Activated CD4-positive, alpha-beta T cell treated with anti-CD3 and anti-CD28 coated beads, Interleukin-2, amount 10 ng/mL, durations not matched to agents 24 days and 14 days (primary cell): ENCODE measurements at regions not wholly inside any gene's neighbourhood (a gene's known extent, or its start where the extent isn't known, plus 50 kb on each side); places are given as distances from the start of the nearest gene placed in this dataset.

Source experiments
- DNase-seq: peaks from one replicate; pipeline ENCODE4 v3.0.0; 2022
- H3K27ac Mint-ChIP-seq: one replicate; pipeline ENCODE4 v1.8.0; 2022; ENCODE audit warnings: mild to moderate bottlenecking, mixed read lengths
- H3K27me3 Mint-ChIP-seq: one replicate; pipeline ENCODE4 v1.8.0; 2022; ENCODE audit warnings: mixed read lengths
- H3K36me3 Mint-ChIP-seq: one replicate; pipeline ENCODE4 v1.8.0; 2022; ENCODE audit warnings: low read depth, mild to moderate bottlenecking, mixed read lengths
- H3K4me1 Mint-ChIP-seq: one replicate; pipeline ENCODE4 v1.8.0; 2021; ENCODE audit warnings: mixed read lengths
- H3K4me3 Mint-ChIP-seq: one replicate; pipeline ENCODE4 v1.8.0; 2022; ENCODE audit warnings: mild to moderate bottlenecking, moderate library complexity, mixed read lengths
- H3K9me3 Mint-ChIP-seq: one replicate; pipeline ENCODE4 v1.8.0; 2021; ENCODE audit warnings: mixed read lengths
- intact Hi-C: fragments of 100-400 bp; cut with micrococcal nuclease; formaldehyde crosslinking; loops from one replicate; pipeline ENCODE4 v1.15.1; 2023

DNA sequence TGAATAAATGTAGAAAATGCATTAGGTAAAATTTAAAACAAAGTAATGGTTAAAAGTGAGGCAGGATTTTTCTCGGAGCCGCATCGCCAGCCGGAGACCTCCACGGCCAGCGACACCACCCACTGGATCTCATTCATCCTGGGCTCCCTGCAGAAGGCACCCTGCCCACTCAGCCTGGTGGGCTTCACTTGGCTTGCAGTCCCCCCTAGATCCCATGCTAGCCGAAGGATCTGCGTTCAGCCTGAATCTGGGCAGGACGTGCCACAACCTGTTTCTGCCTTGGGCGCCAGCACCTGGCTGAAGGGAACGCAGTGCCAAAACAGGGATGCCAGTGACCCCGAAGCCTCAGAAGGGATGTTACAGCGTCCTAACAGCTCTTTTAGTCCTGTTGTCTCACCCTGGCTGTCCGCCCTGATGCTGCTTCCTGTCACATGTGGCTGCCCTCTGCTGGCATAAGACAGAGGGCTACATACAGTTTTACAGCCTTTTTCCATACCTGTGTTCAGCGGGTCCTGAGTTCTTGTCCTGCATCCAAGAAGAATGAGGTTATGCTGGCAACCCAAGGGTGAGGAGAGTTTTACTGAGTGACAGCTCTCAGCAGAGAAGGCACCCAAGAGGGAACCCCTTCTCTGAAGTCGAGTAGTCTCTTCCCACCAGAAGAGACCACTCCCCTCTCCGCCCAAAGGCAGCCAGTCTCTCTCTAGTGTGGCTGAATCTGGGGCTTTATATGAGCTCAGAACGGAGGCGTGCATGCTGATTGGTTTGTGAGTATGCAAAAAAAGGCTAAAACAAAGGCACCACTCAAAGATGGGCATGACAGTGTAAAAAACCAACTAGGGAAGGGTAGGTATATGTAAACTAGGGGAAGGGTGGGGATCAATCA lies 173.1 kb upstream of the GYPC start:
- no peaks in the 10 kb centered on the region for H3K9me3 Mint-ChIP-seq
- no peak overlapping the region for H3K4me3 Mint-ChIP-seq
- DNase-seq, result no peak
- H3K36me3 Mint-ChIP-seq, result no peaks in the 10 kb centered on the region
- peaks cover 2% of the 10 kb centered on the region for H3K27me3 Mint-ChIP-seq
- intact Hi-C loops, result no loop called here
- H3K4me1 Mint-ChIP-seq, result no peaks in the 10 kb centered on the region
- no peak overlapping the region for H3K27ac Mint-ChIP-seq

GRCh38 chr2:126494593-126494992 lies 161.4 kb upstream of the GYPC start:
- Mint-ChIP-seq H3K4me3 (no peak overlapping the region), H3K4me1 (no peaks in the 10 kb centered on the region), H3K36me3 (no peaks in the 10 kb centered on the region), H3K27me3 (peaks cover 5% of the 10 kb centered on the region), H3K27ac (no peak overlapping the region), H3K9me3 (no peaks in the 10 kb centered on the region)
- DNase-seq, result peak; percentile 1
- intact Hi-C loops, result no loop called here

- Mint-ChIP-seq H3K9me3 (no peaks in the 10 kb centered on the region), H3K27ac (no peak overlapping the region), H3K4me3 (no peak overlapping the region), H3K36me3 (no peaks in the 10 kb centered on the region), H3K27me3 (peaks cover 5% of the 10 kb centered on the region), H3K4me1 (no peaks in the 10 kb centered on the region)
- intact Hi-C loops, result no loop called here
- DNase-seq, result peak; percentile 33
These were observed 160.8 kb upstream of the GYPC start for GRCh38 chr2:126495189-126495588.

DNA sequence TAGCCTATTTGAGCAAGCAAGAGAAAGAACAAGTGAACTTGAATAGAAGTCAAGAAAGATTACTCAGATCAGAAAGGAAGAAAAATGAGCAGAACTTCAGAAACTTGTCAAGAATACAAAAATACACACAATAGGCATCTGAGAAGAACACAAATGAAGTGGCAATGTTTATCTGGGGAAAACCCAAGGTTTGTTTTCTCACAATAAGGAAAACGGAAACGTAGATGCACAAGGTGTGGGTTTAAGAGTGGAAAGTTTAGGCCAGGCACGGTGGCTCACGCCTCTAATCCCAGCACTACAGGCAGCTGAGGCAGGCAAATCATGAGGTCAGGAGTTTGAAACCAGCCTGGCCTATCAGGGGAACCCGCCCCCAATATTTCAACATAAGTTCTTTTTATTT lies 159.5 kb upstream of the GYPC start:
- Mint-ChIP-seq H3K27me3 (peaks cover 5% of the 10 kb centered on the region), H3K4me1 (no peaks in the 10 kb centered on the region), H3K9me3 (no peaks in the 10 kb centered on the region), H3K36me3 (no peaks in the 10 kb centered on the region), H3K4me3 (no peak overlapping the region), H3K27ac (no peak overlapping the region)
- intact Hi-C loops, result no loop called here
- DNase-seq, result peak; percentile 33

GRCh38 chr2:126503476-126503875 lies 152.5 kb upstream of the GYPC start:
- Mint-ChIP-seq H3K9me3 (no peaks in the 10 kb centered on the region), H3K4me3 (no peak overlapping the region), H3K27me3 (peaks cover 5% of the 10 kb centered on the region), H3K4me1 (no peaks in the 10 kb centered on the region), H3K27ac (no peak overlapping the region), H3K36me3 (no peaks in the 10 kb centered on the region)
- intact Hi-C loops, result no loop called here
- DNase-seq, result peak; percentile 17

- Mint-ChIP-seq H3K4me1 (no peaks in the 10 kb centered on the region), H3K4me3 (no peak overlapping the region), H3K27me3 (peaks cover 1% of the 10 kb centered on the region), H3K27ac (no peak overlapping the region), H3K36me3 (no peaks in the 10 kb centered on the region), H3K9me3 (no peaks in the 10 kb centered on the region)
- intact Hi-C loops, result no loop called here
- DNase-seq, result peak; percentile 0
These were observed 151.0 kb upstream of the GYPC start for GRCh38 chr2:126504949-126505348.

DNA sequence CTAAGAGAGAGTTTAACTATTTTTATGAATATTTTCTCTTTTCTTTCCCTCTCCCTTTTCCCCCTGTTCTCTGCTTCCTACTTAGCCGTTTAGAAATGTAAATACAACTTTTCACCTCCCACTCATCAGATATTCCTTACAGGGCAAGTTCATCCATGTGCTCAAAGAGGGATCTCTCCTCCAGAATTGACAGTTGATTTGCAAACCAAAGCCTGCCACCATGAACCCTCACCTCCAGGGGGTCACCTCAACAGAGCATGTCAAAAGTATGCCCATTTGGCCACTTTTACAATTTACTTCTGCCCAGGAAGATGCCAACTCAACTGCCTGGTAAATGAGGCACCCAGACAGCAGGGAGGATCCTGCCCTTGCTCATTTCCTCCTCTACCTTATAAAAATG lies 149.2 kb upstream of the GYPC start:
- Mint-ChIP-seq H3K27me3 (no peaks in the 10 kb centered on the region), H3K9me3 (no peaks in the 10 kb centered on the region), H3K36me3 (no peaks in the 10 kb centered on the region), H3K4me1 (no peaks in the 10 kb centered on the region), H3K4me3 (no peak overlapping the region), H3K27ac (no peak overlapping the region)
- peak; percentile 40 for DNase-seq
- intact Hi-C loops, result no loop called here

GRCh38 chr2:126507425-126507911 lies 148.5 kb upstream of the GYPC start:
- no peaks in the 10 kb centered on the region for H3K4me1 Mint-ChIP-seq
- peak; percentile 35 for DNase-seq
- no peak overlapping the region for H3K4me3 Mint-ChIP-seq
- intact Hi-C loops, result no loop called here
- H3K9me3 Mint-ChIP-seq, result no peaks in the 10 kb centered on the region
- H3K27ac Mint-ChIP-seq, result no peak overlapping the region
- no peaks in the 10 kb centered on the region for H3K27me3 Mint-ChIP-seq
- no peaks in the 10 kb centered on the region for H3K36me3 Mint-ChIP-seq

DNA sequence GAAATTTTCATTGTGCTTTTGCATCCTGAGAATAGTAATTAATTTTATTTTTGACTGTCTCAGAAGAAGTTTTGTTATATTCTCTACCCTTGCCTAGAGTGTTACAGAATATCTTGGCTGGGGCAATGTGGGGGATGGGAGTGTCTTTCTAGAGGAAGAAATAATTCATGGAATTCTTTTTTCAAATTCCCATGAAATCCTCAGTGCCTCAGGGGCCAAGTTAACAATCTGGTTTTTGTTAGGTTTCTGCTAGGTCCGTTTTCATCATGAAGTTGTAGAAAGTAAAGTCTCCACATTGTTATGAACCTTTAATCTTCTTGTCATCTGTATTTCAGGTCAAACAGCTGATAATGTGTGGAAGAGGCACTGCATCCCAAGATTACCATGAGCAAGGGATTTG lies 145.6 kb upstream of the GYPC start:
- no peak for DNase-seq
- no peaks in the 10 kb centered on the region for H3K36me3 Mint-ChIP-seq
- H3K27me3 Mint-ChIP-seq, result no peaks in the 10 kb centered on the region
- no peak overlapping the region for H3K27ac Mint-ChIP-seq
- H3K4me3 Mint-ChIP-seq, result no peak overlapping the region
- H3K4me1 Mint-ChIP-seq, result no peaks in the 10 kb centered on the region
- H3K9me3 Mint-ChIP-seq, result no peaks in the 10 kb centered on the region
- intact Hi-C loops, result no loop called here

- Mint-ChIP-seq H3K4me3 (no peak overlapping the region), H3K9me3 (no peaks in the 10 kb centered on the region), H3K27me3 (no peaks in the 10 kb centered on the region), H3K4me1 (no peaks in the 10 kb centered on the region), H3K27ac (no peak overlapping the region), H3K36me3 (no peaks in the 10 kb centered on the region)
- DNase-seq, result peak; percentile 31
- intact Hi-C loops, result no loop called here
These were observed 145.0 kb upstream of the GYPC start for GRCh38 chr2:126510960-126511359.

GRCh38 chr2:126512026-126512425 lies 143.9 kb upstream of the GYPC start:
- H3K36me3 Mint-ChIP-seq, result no peaks in the 10 kb centered on the region
- H3K27me3 Mint-ChIP-seq, result no peaks in the 10 kb centered on the region
- intact Hi-C loops, result no loop called here
- peak; percentile 22 for DNase-seq
- no peaks in the 10 kb centered on the region for H3K4me1 Mint-ChIP-seq
- H3K9me3 Mint-ChIP-seq, result no peaks in the 10 kb centered on the region
- no peak overlapping the region for H3K4me3 Mint-ChIP-seq
- H3K27ac Mint-ChIP-seq, result no peak overlapping the region

DNA sequence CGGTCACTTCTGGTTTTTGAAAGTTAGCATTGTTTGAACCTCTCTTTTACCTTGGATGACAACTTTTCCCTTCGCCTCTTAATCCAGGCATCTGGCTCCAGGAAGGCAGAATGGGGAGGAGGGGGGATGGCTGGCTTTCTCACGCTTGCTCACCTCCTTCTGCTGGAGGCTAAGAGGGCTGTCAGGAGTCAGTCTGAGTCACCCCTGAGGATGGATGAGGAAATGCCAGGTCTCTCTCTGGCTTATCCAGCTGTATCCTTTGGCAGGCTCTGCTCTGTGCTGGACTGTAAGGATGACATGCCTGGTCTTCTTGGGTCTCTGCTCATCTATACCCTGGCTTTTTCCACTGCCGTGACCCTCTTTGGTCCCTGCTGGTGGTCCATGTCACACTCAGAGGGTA lies 142.9 kb upstream of the GYPC start:
- no peak for DNase-seq
- Mint-ChIP-seq H3K9me3 (no peaks in the 10 kb centered on the region), H3K4me1 (no peaks in the 10 kb centered on the region), H3K4me3 (no peak overlapping the region), H3K27ac (no peak overlapping the region), H3K27me3 (no peaks in the 10 kb centered on the region), H3K36me3 (no peaks in the 10 kb centered on the region)
- intact Hi-C loops, result no loop called here

- no peak overlapping the region for H3K27ac Mint-ChIP-seq
- H3K36me3 Mint-ChIP-seq, result no peaks in the 10 kb centered on the region
- no peaks in the 10 kb centered on the region for H3K9me3 Mint-ChIP-seq
- H3K27me3 Mint-ChIP-seq, result peaks cover 2% of the 10 kb centered on the region
- DNase-seq, result peak; percentile 9
- H3K4me3 Mint-ChIP-seq, result no peak overlapping the region
- intact Hi-C loops, result no loop called here
- no peaks in the 10 kb centered on the region for H3K4me1 Mint-ChIP-seq
These were observed 140.5 kb upstream of the GYPC start for GRCh38 chr2:126515471-126515870.

GRCh38 chr2:126518196-126518595 lies 137.8 kb upstream of the GYPC start:
- Mint-ChIP-seq H3K27ac (no peak overlapping the region), H3K4me3 (no peak overlapping the region), H3K27me3 (peaks cover 3% of the 10 kb centered on the region), H3K9me3 (no peaks in the 10 kb centered on the region), H3K36me3 (no peaks in the 10 kb centered on the region), H3K4me1 (no peaks in the 10 kb centered on the region)
- intact Hi-C loops, result no loop called here
- DNase-seq, result peak; percentile 21
